Immature natural killer cell (primary cell): ENCODE measurements at regions not wholly inside any gene's neighbourhood (a gene's known extent, or its start where the extent isn't known, plus 50 kb on each side); places are given as distances from the start of the nearest gene placed in this dataset.

Source experiments
- DNase-seq, 3 donors: peaks; one replicate each; pipeline ENCODE4 v3.0.0; 2022; ENCODE audit warnings: mixed read lengths in 1 of 3
- H3K27ac Mint-ChIP-seq, 6 donors: one replicate each; pipeline ENCODE4 v1.8.0; 2020; ENCODE audit warnings: mixed read lengths in 6 of 6, mild to moderate bottlenecking in 5 of 6, inconsistent platforms in 4 of 6, moderate library complexity in 3 of 6
- H3K27me3 Mint-ChIP-seq, 3 donors: one replicate each; pipeline ENCODE4 v1.8.0; 2020 to 2021; ENCODE audit warnings: low read depth in 3 of 3, mild to moderate bottlenecking in 3 of 3, mixed read lengths in 3 of 3, moderate library complexity in 3 of 3, inconsistent platforms in 1 of 3
- H3K36me3 Mint-ChIP-seq, 3 donors: one replicate each; pipeline ENCODE4 v1.8.0; 2020; ENCODE audit warnings: mixed read lengths in 3 of 3, inconsistent platforms in 2 of 3, mild to moderate bottlenecking in 2 of 3
- H3K4me1 Mint-ChIP-seq, 2 donors: one replicate each; pipeline ENCODE4 v1.8.0; 2020; ENCODE audit warnings: inconsistent platforms in 2 of 2, mild to moderate bottlenecking in 2 of 2, mixed read lengths in 2 of 2, moderate library complexity in 1 of 2
- H3K4me3 Mint-ChIP-seq, 5 donors: one replicate each; pipeline ENCODE4 v1.8.0; 2020; ENCODE audit warnings: mild to moderate bottlenecking in 5 of 5, mixed read lengths in 5 of 5, inconsistent platforms in 3 of 5, moderate library complexity in 3 of 5
- H3K9me3 Mint-ChIP-seq, 6 donors: one replicate each; pipeline ENCODE4 v1.8.0; 2020; ENCODE audit warnings: mild to moderate bottlenecking in 6 of 6, mixed read lengths in 6 of 6, inconsistent platforms in 4 of 6, moderate library complexity in 3 of 6

DNA sequence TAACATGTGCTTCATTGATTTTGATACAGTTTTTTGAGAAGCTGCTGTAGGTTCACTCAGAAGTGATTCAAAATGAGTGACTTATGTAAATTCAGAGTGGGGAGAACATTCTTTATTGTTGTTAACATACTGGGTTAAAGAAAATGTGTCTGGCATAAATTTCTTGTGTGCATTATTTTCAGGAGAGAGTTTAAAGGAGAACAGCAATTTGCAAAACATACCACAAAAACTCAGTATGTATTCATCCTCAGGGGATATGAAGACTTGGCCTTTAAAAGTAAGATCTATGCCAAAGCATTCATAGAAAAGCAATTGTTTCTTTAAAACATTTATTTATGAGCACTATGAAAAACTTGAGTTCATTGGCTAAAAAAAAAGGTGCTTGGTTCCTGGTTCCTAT, 1089.8 kb downstream of the ROBO2 start:
- DNase-seq = no peak
- Mint-ChIP-seq H3K27ac (no peak overlapping the region), H3K36me3 (peaks cover 0 to 1% (median 0%) of the 10 kb centered on the region in 3 donors), H3K4me1 (no peaks in the 10 kb centered on the region), H3K27me3 (peaks cover 0 to 2% (median 2%) of the 10 kb centered on the region in 3 donors), H3K4me3 (no peak overlapping the region), H3K9me3 (peaks cover 17 to 59% (median 22%) of the 10 kb centered on the region in 6 donors)

GRCh38 chr3:78130741-78131290, 1090.9 kb downstream of the ROBO2 start:
- Mint-ChIP-seq H3K4me1 (no peaks in the 10 kb centered on the region), H3K36me3 (no peaks in the 10 kb centered on the region), H3K9me3 (peaks cover 11 to 48% (median 17%) of the 10 kb centered on the region in 6 donors), H3K27ac (no peak overlapping the region), H3K4me3 (no peak overlapping the region), H3K27me3 (peaks cover 0 to 2% (median 2%) of the 10 kb centered on the region in 3 donors)
- no peak for DNase-seq

DNA sequence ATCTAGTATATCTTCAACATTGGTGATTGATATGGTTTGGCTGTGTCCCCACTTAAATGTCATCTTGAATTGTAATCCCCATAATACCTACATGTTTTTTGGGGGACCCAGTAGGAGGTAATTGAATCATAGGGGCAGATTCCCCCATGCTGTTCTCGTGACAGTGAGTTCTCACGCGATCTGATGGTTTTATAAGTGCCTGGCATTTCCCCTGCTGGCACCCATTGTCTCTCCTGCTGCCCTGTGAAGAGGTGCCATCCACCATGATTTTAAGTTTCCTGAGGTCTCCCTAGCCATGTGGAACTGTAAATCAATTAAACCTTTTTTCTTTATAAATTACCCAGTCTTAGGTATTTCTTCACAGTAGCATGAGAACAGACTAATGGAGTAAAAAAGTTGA, 1094.6 kb downstream of the ROBO2 start:
- no peak for DNase-seq
- Mint-ChIP-seq H3K9me3 (peaks cover 5 to 36% (median 12%) of the 10 kb centered on the region in 6 donors), H3K27me3 (no peaks in the 10 kb centered on the region), H3K4me1 (no peaks in the 10 kb centered on the region), H3K4me3 (no peak overlapping the region), H3K36me3 (no peaks in the 10 kb centered on the region), H3K27ac (no peak overlapping the region)

- no peak overlapping the region for H3K4me3 Mint-ChIP-seq
- no peaks in the 10 kb centered on the region for H3K4me1 Mint-ChIP-seq
- H3K36me3 Mint-ChIP-seq = no peaks in the 10 kb centered on the region
- peaks cover 0 to 2% (median 2%) of the 10 kb centered on the region in 3 donors for H3K27me3 Mint-ChIP-seq
- H3K27ac Mint-ChIP-seq = no peak overlapping the region
- DNase-seq = no peak
- peaks cover 10 to 53% (median 13%) of the 10 kb centered on the region in 6 donors for H3K9me3 Mint-ChIP-seq
Measured at GRCh38 chr3:78139166-78139565, 1099.3 kb downstream of the ROBO2 start.

GRCh38 chr3:78140274-78140673, 1100.4 kb downstream of the ROBO2 start:
- Mint-ChIP-seq H3K9me3 (peaks cover 9 to 57% (median 15%) of the 10 kb centered on the region in 6 donors), H3K27ac (no peak overlapping the region), H3K27me3 (peaks cover 0 to 2% (median 2%) of the 10 kb centered on the region in 3 donors), H3K4me1 (no peaks in the 10 kb centered on the region), H3K36me3 (no peaks in the 10 kb centered on the region), H3K4me3 (no peak overlapping the region)
- DNase-seq = no peak

- Mint-ChIP-seq H3K9me3 (peaks cover 14 to 60% (median 18%) of the 10 kb centered on the region in 6 donors), H3K4me3 (no peak overlapping the region), H3K27ac (no peak overlapping the region), H3K36me3 (no peaks in the 10 kb centered on the region), H3K27me3 (peaks cover 2% of the 10 kb centered on the region in 3 donors), H3K4me1 (no peaks in the 10 kb centered on the region)
- DNase-seq = no peak
Measured at GRCh38 chr3:78140866-78141265, 1101.0 kb downstream of the ROBO2 start.

GRCh38 chr3:78141269-78141668, 1101.4 kb downstream of the ROBO2 start:
- DNase-seq = no peak
- no peak overlapping the region for H3K27ac Mint-ChIP-seq
- peaks cover 2% of the 10 kb centered on the region in 3 donors for H3K27me3 Mint-ChIP-seq
- H3K4me3 Mint-ChIP-seq = no peak overlapping the region
- no peaks in the 10 kb centered on the region for H3K36me3 Mint-ChIP-seq
- H3K4me1 Mint-ChIP-seq = no peaks in the 10 kb centered on the region
- H3K9me3 Mint-ChIP-seq = peaks cover 15 to 61% (median 20%) of the 10 kb centered on the region in 6 donors

GRCh38 chr3:78143000-78143399, 1103.1 kb downstream of the ROBO2 start:
- Mint-ChIP-seq H3K27ac (no peak overlapping the region), H3K9me3 (peaks cover 18 to 61% (median 23%) of the 10 kb centered on the region in 6 donors), H3K4me1 (no peaks in the 10 kb centered on the region)

DNA sequence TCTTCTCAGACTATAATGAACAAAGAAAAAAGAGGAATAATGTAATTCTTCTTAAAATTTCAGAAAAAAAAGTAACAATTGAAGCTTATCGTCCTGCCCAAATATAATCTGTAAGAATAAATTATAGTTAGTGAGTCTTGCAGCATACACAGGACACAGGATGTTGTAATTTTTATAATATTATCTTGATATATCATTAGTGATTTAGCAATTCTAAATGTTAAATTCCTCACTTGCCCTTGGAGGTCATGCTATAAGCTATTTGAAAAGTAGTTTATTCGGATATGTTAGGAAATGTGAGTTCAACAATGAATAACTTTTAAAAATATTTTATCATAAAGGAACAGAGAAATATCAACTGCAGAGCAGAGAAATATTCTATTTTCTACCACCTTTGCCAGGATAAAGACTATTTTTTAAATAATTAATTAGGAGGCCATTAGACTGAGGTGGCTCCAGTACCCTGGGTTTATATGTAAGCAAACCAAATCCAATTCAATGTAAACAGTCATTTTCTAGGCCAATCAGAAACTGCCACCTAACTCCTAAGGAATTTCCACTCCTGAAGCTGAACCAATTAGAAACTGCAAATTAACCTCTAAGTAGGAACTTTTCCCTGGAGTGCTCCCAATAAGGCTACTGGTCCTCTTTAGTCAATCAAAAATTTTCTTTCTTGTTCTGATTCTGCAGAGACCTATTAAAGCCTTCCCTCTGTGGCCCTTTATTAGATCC, 1109.3 kb downstream of the ROBO2 start:
- no peaks in the 10 kb centered on the region for H3K36me3 Mint-ChIP-seq
- no peak for DNase-seq
- peaks cover 22 to 46% (median 27%) of the 10 kb centered on the region in 6 donors for H3K9me3 Mint-ChIP-seq
- no peak overlapping the region for H3K4me3 Mint-ChIP-seq
- H3K4me1 Mint-ChIP-seq = no peaks in the 10 kb centered on the region
- peaks cover 0 to 2% (median 1%) of the 10 kb centered on the region in 3 donors for H3K27me3 Mint-ChIP-seq
- no peak overlapping the region for H3K27ac Mint-ChIP-seq

More at GRCh38 chr3:78143000-78143399, 1103.1 kb downstream of the ROBO2 start:
- H3K36me3 Mint-ChIP-seq = no peaks in the 10 kb centered on the region
- no peak for DNase-seq
- peaks cover 2% of the 10 kb centered on the region in 3 donors for H3K27me3 Mint-ChIP-seq
- no peak overlapping the region for H3K4me3 Mint-ChIP-seq

GRCh38 chr3:78153973-78154372, 1114.1 kb downstream of the ROBO2 start:
- Mint-ChIP-seq H3K27me3 (peaks cover 0 to 3% (median 2%) of the 10 kb centered on the region in 3 donors), H3K27ac (no peak overlapping the region), H3K4me1 (no peaks in the 10 kb centered on the region), H3K36me3 (no peaks in the 10 kb centered on the region), H3K4me3 (no peak overlapping the region), H3K9me3 (peaks cover 10 to 29% (median 19%) of the 10 kb centered on the region in 6 donors)
- DNase-seq = no peak

DNA sequence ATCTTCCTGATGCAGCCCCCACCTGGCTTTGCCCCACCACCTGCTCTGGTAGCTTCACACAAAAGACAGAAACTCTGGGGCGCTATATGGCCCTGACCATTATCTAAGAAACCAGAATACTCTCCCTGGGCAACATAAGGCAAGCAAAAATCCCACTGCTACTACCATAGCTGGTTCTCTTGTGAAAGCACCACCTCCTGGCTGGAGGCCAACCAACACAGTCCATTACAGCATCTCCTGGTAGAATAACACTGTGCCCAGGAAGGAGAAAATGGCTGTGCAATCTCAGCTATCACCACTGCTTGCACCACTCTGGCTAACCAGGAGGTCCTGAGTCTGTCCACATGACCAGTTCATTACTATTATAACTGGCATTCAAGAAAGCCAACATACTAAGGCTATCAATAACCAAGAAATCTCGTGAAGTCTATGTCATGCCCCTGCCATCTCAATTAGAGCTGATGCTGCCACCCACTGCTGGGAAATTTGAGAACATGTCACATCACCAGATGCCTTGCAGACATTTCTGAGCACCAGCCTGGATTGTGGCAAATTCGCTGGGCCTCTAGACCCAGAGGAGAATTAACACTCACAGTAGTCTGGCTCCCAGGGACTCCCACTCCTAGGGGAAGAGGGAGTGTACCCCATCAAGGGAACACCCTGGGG, 1114.8 kb downstream of the ROBO2 start:
- Mint-ChIP-seq H3K27me3 (peaks cover 0 to 3% (median 2%) of the 10 kb centered on the region in 3 donors), H3K4me1 (no peaks in the 10 kb centered on the region), H3K36me3 (no peaks in the 10 kb centered on the region), H3K9me3 (peaks cover 10 to 29% (median 19%) of the 10 kb centered on the region in 6 donors), H3K27ac (no peak overlapping the region), H3K4me3 (no peak overlapping the region)
- DNase-seq = no peak

GRCh38 chr3:78161736-78162135, 1121.8 kb downstream of the ROBO2 start:
- peaks cover 3 to 32% (median 12%) of the 10 kb centered on the region in 6 donors for H3K9me3 Mint-ChIP-seq

DNA sequence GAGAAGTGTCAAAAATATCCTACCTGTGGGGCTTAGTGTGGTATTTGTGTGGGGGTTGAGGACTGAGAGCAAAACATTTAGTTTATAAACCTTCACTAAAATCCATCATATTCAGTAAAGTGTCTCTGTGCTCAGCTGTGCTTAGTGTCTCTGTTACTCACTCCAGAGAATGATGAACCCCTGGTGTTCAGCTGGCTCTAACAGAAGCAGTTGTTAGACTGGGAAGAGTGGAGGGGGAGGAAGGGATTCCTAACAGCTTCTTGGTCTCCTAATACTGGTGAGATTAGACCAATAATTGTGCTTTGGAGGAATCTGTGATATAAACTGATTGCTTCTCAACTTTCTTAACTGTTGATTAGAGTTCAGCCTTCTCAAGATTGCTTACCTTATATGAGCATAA, 1123.5 kb downstream of the ROBO2 start:
- Mint-ChIP-seq H3K4me3 (no peak overlapping the region), H3K27ac (no peak overlapping the region), H3K9me3 (peaks cover 3 to 32% (median 7%) of the 10 kb centered on the region in 6 donors), H3K36me3 (peaks cover 0 to 3% (median 0%) of the 10 kb centered on the region in 3 donors), H3K27me3 (peaks cover 0 to 2% (median 0%) of the 10 kb centered on the region in 3 donors), H3K4me1 (no peaks in the 10 kb centered on the region)
- no peak for DNase-seq

More at GRCh38 chr3:78161736-78162135, 1121.8 kb downstream of the ROBO2 start:
- peaks cover 0 to 3% (median 0%) of the 10 kb centered on the region in 3 donors for H3K36me3 Mint-ChIP-seq
- DNase-seq = no peak
- H3K27me3 Mint-ChIP-seq = peaks cover 0 to 2% (median 0%) of the 10 kb centered on the region in 3 donors
- no peak overlapping the region for H3K4me3 Mint-ChIP-seq
- H3K4me1 Mint-ChIP-seq = no peaks in the 10 kb centered on the region
- H3K27ac Mint-ChIP-seq = no peak overlapping the region

DNA sequence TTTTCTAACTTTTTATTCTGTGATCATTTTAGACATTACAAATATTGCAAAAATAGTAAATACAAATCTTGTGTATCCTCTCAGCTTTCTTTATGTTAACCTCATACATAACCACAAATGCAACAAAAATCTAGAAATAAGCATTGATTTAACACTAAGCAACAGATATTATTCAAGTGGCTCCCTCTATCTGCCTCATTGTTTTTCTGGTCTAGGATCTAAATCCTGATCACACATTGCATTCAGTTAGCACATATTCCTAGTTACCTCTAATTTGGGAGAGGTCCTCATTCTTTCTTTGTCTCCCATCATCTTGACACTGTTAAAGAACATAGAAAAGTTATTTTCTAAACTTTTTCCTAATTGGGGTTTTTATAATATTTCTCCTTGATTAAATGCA, 1126.0 kb downstream of the ROBO2 start:
- Mint-ChIP-seq H3K9me3 (peaks cover 3 to 41% (median 6%) of the 10 kb centered on the region in 6 donors), H3K4me3 (no peak overlapping the region), H3K27ac (no peak overlapping the region), H3K27me3 (peaks cover 0 to 2% (median 0%) of the 10 kb centered on the region in 3 donors), H3K36me3 (peaks cover 0 to 2% (median 0%) of the 10 kb centered on the region in 3 donors), H3K4me1 (no peaks in the 10 kb centered on the region)
- DNase-seq = no peak
